HUDEP-2 (cell line): ENCODE measurements at regions not wholly inside any gene's neighbourhood (a gene's known extent, or its start where the extent isn't known, plus 50 kb on each side); places are given as distances from the start of the nearest gene placed in this dataset.

ENCODE experiments used
- DNase-seq, 76 experiments: peaks; one replicate each; lab custom pipeline; 2025; ENCODE audit not compliant: unreplicated experiment in 76 of 76; lab: John Stamatoyannopoulos, UW

GRCh38 chr18:68435581-68435980 is 279.3 kb downstream of the TMX3 start:
- no peak for DNase-seq

- no peak for DNase-seq
These were observed 283.0 kb downstream of the TMX3 start for GRCh38 chr18:68431922-68432198.

- no peak for DNase-seq
These were observed 283.6 kb downstream of the TMX3 start for GRCh38 chr18:68431111-68431921.

- DNase-seq, result no peak
These were observed 285.1 kb downstream of the TMX3 start for GRCh38 chr18:68429841-68430240.

GRCh38 chr18:68429111-68429510 is 285.8 kb downstream of the TMX3 start:
- DNase-seq, result no peak

GRCh38 chr18:68428661-68429060 is 286.2 kb downstream of the TMX3 start:
- no peak for DNase-seq

- DNase-seq, result no peak
These were observed 286.9 kb downstream of the TMX3 start for GRCh38 chr18:68427951-68428401.

- no peak for DNase-seq
These were observed 288.1 kb downstream of the TMX3 start for GRCh38 chr18:68426731-68427315.

- no peak for DNase-seq
These were observed 296.0 kb downstream of the TMX3 start for GRCh38 chr18:68418881-68419280.

- DNase-seq, result no peak
These were observed 296.6 kb downstream of the TMX3 start for GRCh38 chr18:68418226-68418868.

- DNase-seq, result no peak
These were observed 297.1 kb downstream of the TMX3 start for GRCh38 chr18:68417826-68418225.

- no peak for DNase-seq
These were observed 297.6 kb downstream of the TMX3 start for GRCh38 chr18:68417166-68417799.

- no peak for DNase-seq
These were observed 300.5 kb downstream of the TMX3 start for GRCh38 chr18:68414407-68414806.

GRCh38 chr18:68409576-68409975 is 305.3 kb downstream of the TMX3 start:
- no peak for DNase-seq

GRCh38 chr18:68406761-68407160 is 308.1 kb downstream of the TMX3 start:
- no peak for DNase-seq

- DNase-seq, result no peak
These were observed 312.1 kb downstream of the TMX3 start for GRCh38 chr18:68402784-68403183.

- DNase-seq, result no peak
These were observed 314.0 kb downstream of the TMX3 start for GRCh38 chr18:68400889-68401288.

- no peak for DNase-seq
These were observed 315.2 kb downstream of the TMX3 start for GRCh38 chr18:68399721-68400120.

- DNase-seq, result no peak
These were observed 317.5 kb downstream of the TMX3 start for GRCh38 chr18:68397241-68398035.

- no peak for DNase-seq
These were observed 320.2 kb downstream of the TMX3 start for GRCh38 chr18:68394705-68395104.

- DNase-seq, result no peak
These were observed 323.1 kb downstream of the TMX3 start for GRCh38 chr18:68391801-68392200.
